ENCODE measurements at regions not wholly inside any gene's neighbourhood (a gene's known extent, or its start where the extent isn't known, plus 50 kb on each side); places are given as distances from the start of the nearest gene placed in this dataset.

GRCh38 chr9:16154521-16155078 is 601.8 kb downstream of the CCDC171 start:
- peak in 1 of 2 donors; percentile 3 for DNase-seq (ENCODE audit: low read depth in 2 of 2)

- DNase-seq (ENCODE audit: low read depth in 2 of 2): no peak
These were observed 603.0 kb downstream of the CCDC171 start for GRCh38 chr9:16155878-16156277.

GRCh38 chr9:16157216-16157615 is 604.4 kb downstream of the CCDC171 start:
- no peak for DNase-seq (ENCODE audit: low read depth in 2 of 2)

- DNase-seq (ENCODE audit: low read depth in 2 of 2): no peak
These were observed 604.8 kb downstream of the CCDC171 start for GRCh38 chr9:16157651-16158050.

- DNase-seq (ENCODE audit: low read depth in 2 of 2): no peak
These were observed 605.2 kb downstream of the CCDC171 start for GRCh38 chr9:16158093-16158492.

- no peak for DNase-seq (ENCODE audit: low read depth in 2 of 2)
These were observed 608.6 kb downstream of the CCDC171 start for GRCh38 chr9:16161483-16161882.

DNA sequence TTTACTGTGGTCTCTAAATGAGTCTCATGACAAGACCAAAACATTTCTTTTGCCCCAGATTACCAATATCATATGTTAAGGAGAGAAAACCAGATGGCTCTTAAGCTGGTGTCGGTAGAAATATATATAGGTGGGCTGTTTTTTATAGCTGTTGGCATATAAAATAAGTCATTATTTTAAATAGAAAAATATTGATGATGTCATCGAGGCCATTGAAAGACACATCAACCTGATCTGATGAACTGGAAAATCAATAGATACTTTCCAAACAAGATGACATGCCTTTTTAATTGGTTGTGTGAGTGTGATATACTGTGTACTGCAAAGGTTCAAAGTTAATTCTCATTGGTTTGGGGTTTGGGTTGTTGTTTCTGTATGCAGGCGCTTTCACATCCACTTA is 617.3 kb downstream of the CCDC171 start:
- no peak for DNase-seq (ENCODE audit: low read depth in 2 of 2)

DNA sequence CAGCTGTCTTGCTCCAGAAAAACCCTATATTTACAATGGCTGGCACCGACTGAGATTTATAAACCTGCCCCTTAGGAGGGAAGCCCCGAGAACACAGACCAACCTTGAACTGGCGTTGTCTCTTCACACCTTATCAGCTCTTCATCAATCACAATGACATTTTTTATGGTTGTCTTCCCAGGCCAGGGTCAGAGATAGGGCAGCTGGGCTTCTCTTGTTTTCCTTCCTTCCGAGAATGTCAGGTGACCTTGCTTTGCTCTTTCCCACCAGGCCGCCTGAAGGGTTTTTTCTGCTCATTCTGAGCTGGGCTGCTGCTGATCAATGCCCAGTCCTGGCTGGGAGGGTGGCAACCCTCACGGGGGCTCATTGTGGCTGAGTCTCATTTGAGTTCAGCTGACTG is 619.1 kb downstream of the CCDC171 start:
- no peak for DNase-seq (ENCODE audit: low read depth in 2 of 2)

DNA sequence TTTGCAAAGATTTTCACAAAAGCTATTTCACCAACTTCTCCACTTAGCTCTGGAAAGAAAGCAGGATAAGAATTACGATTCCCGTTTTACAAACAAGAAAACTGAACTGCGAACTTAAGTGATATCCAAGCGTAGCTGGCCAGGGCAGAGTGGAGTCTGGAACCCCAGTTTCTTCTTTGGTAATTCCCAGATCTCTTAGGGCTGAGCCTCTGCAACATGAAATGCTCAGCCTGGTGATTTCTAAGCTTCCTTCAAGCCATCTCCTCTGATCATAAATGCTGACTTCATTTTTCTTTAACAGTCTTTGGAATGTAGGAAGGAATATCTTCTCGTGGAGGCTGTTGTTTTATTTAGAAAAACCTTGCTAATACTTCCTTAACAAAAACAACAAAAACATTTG is 620.0 kb downstream of the CCDC171 start:
- no peak for DNase-seq (ENCODE audit: low read depth in 2 of 2)

GRCh38 chr9:16174915-16175314 is 622.1 kb downstream of the CCDC171 start:
- DNase-seq (ENCODE audit: low read depth in 2 of 2): no peak

GRCh38 chr9:16175461-16175860 is 622.6 kb downstream of the CCDC171 start:
- no peak for DNase-seq (ENCODE audit: low read depth in 2 of 2)

DNA sequence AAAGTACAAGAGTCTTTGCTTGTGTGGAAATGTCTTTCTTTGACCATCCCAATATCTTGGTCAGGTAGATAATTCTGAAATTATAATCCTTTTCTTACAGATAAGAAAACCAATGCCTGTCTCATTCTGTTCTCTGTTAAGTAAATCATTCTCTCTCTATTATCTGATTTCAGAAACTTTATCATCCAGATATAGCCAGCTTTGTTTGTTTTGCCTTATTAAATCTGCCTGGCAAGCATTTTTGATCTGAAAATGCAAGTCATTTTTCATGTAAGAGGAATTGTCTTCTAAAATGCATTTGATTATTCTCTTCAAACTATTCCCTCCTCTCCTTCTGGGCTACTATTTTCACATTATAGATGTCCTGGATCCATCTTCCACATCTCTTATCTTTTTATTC is 625.5 kb downstream of the CCDC171 start:
- no peak for DNase-seq (ENCODE audit: low read depth in 2 of 2)

DNA sequence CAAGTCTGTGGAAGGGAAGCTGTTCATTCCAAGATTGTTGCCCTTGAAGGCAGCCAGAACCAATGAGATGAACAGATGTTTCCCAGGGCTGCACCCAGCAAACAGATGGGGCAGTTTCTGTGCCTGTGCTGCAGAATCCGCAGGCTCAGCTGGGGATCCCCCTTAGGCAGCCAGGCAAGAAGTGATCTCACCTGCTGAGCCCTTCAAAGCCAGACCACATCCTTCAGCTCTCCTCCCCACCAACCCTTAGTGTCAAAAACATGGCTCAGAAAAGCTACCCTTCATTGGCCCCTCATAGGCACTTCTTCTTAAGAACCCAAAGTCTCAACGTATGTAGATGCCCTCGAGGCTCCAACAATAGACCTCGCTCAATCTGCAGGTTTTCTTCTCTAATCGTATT is 626.7 kb downstream of the CCDC171 start:
- no peak for DNase-seq (ENCODE audit: low read depth in 2 of 2)

DNA sequence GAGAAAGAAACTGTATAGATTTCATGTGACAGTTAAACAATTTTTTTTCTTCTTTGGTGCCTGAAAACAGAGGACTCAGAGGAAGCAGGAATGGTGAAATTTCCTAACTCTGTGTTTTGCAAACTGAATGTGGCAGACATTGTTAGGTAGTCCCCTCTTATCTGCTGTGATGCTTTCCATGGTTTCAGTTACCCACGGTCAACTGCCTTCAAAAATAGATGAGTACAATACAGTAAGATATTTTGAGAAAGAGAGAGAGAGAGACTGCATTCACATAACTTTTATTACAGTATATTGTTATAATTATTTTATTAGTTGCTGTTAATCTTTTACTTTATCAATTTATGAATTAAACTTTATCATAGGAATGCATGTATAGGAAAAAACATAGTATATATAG is 627.2 kb downstream of the CCDC171 start:
- no peak for DNase-seq (ENCODE audit: low read depth in 2 of 2)

DNA sequence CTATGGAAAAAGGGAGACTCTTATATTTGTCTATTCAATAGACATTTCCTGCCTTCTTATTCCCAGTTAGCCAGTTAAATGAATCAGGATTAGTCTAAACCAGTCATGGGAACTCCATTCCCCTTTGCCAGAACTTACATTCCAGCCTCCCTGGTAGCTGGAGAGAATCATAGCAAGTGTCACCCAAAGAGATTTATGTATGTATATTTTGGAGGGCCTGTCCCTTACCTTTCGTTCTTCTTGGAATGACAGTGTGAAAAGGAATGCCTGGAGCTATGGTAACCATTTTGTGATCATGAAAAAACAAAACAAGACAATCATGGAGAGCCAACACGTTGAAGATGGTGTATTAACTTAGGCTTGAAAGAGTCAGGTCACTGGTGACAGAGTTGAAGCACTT is 627.7 kb downstream of the CCDC171 start:
- no peak for DNase-seq (ENCODE audit: low read depth in 2 of 2)

DNA sequence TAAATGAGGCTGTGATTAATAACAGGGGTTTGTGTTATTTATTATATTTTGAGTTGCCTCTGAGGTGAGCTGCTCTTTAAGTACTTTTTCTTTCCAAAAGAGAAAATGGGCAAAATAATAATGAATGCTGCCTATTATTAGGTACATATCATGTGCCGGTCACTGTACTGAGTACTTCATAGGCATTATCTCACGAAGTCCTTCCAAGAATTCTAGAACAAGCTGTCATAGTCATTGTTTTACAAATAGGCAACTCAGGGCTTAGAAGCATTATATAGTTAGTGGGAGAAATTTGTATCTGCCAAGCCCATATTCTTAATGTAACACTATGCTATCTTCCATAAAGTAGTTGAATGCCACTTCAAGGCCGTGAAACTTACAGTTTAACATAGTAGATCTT is 628.7 kb downstream of the CCDC171 start:
- no peak for DNase-seq (ENCODE audit: low read depth in 2 of 2)

GRCh38 chr9:16182784-16183183 is 629.9 kb downstream of the CCDC171 start:
- no peak for DNase-seq (ENCODE audit: low read depth in 2 of 2)

GRCh38 chr9:16184964-16185646 is 632.3 kb downstream of the CCDC171 start:
- DNase-seq (ENCODE audit: low read depth in 2 of 2): no peak

- no peak for DNase-seq (ENCODE audit: low read depth in 2 of 2)
These were observed 638.3 kb downstream of the CCDC171 start for GRCh38 chr9:16191191-16191590.

- no peak for DNase-seq (ENCODE audit: low read depth in 2 of 2)
These were observed 639.0 kb downstream of the CCDC171 start for GRCh38 chr9:16191691-16192402.

GRCh38 chr9:16192403-16193017 is 639.7 kb downstream of the CCDC171 start:
- DNase-seq (ENCODE audit: low read depth in 2 of 2): no peak

GRCh38 chr9:16193066-16193465 is 640.2 kb downstream of the CCDC171 start:
- no peak for DNase-seq (ENCODE audit: low read depth in 2 of 2)

DNA sequence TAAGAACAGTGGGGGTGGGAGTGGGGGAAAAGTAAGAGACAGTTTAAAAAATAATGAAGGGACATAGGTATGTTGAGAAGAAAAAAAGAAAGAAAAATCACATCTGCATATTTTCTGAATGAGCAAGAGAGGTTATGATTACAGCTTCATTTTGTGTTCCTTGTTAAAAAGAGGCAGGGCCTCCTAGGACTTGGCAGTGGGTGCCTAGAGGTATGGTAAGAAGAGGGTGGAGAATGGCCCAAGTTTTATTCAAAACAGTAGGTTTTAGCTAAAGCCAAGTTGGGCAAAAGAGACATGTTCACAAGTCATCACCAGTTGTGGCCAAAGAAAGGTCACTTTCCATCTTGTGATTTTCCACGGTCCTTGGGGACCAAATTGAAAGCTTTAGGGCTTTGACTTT is 643.4 kb downstream of the CCDC171 start:
- no peak for DNase-seq (ENCODE audit: low read depth in 2 of 2)

All from stimulated activated CD4-positive, alpha-beta T cell treated with anti-CD3 and anti-CD28 coated beads, Interleukin-1b, Interleukin-23, amount 100 ng/mL, for 4 hours (primary cell).